WTC11 (cell line): ENCODE measurements at regions not wholly inside any gene's neighbourhood (a gene's known extent, or its start where the extent isn't known, plus 50 kb on each side); places are given as distances from the start of the nearest gene placed in this dataset.

ENCODE experiments used
- ATAC-seq: fragments of 200-7000 bp; cut with Tn5 transposase; 2 replicates; pipeline ENCODE4 v1.10.0; 2021; ENCODE audit warnings: mild to moderate bottlenecking, moderate library complexity
- CTCF ChIA-PET: fragments of 300-600 bp; sonication (Branson Sonifier 250); formaldehyde crosslinking; loops from one replicate; lab custom pipeline; 2021; ENCODE audit warnings: antibody characterized with exemption; lab: Charles Lee
- POLR2A ChIA-PET: fragments of 350-600 bp; sonication (Branson Sonifier 250); formaldehyde crosslinking; loops from one replicate; lab custom pipeline; 2021; ENCODE audit warnings: antibody characterized with exemption; lab: Charles Lee
- DNase-seq: peaks from one replicate; pipeline ENCODE4 v3.0.0; 2021; ENCODE audit warnings: low spot score
- H3K27ac Mint-ChIP-seq: 2 replicates; pipeline ENCODE4 v1.8.0; 2021; ENCODE audit warnings: mixed read lengths
- H3K27me3 Mint-ChIP-seq: 2 replicates; pipeline ENCODE4 v1.8.0; 2021; ENCODE audit warnings: low read depth, mild to moderate bottlenecking, moderate library complexity, mixed read lengths
- H3K36me3 Mint-ChIP-seq: 2 replicates; pipeline ENCODE4 v1.8.0; 2021; ENCODE audit warnings: mixed read lengths
- H3K4me1 Mint-ChIP-seq: 2 replicates; pipeline ENCODE4 v1.8.0; 2022; ENCODE audit warnings: mixed read lengths
- H3K4me3 Mint-ChIP-seq: 2 replicates; pipeline ENCODE4 v1.8.0; 2021; ENCODE audit warnings: mild to moderate bottlenecking, moderate library complexity, mixed read lengths
- H3K9me3 Mint-ChIP-seq: 2 replicates; pipeline ENCODE4 v1.8.0; 2021; ENCODE audit warnings: mixed read lengths
- ATF3 ChIP-seq: sonication (generic); formaldehyde crosslinking; conservative IDR thresholded peaks from 2 replicates; pipeline ENCODE4 v1.8.1; 2022; ENCODE audit warnings: mild to moderate bottlenecking, missing genetic modification reagents
- ATF6 ChIP-seq: sonication (generic); formaldehyde crosslinking; IDR thresholded peaks from 2 replicates; pipeline ENCODE4 v1.8.1; 2023; ENCODE audit warnings: mild to moderate bottlenecking, missing genetic modification reagents
- CDX4 ChIP-seq: fragments of 250-450 bp; sonication (Bioruptor Pico); IDR thresholded peaks from 2 replicates; pipeline ENCODE4 v1.9.0; 2021; ENCODE audit warnings: moderate library complexity, mild to moderate bottlenecking, inconsistent platforms, borderline replicate concordance
- FOXK1 ChIP-seq: sonication (generic); formaldehyde crosslinking; IDR thresholded peaks from 2 replicates; pipeline ENCODE4 v1.8.0; 2022; ENCODE audit warnings: mild to moderate bottlenecking, moderate library complexity, missing genetic modification reagents
- GRHL2 ChIP-seq: fragments of 250-450 bp; sonication (Bioruptor Pico); IDR thresholded peaks from 2 replicates; pipeline ENCODE4 v1.8.0; 2022; ENCODE audit warnings: mild to moderate bottlenecking, moderate library complexity; ENCODE audit not compliant: insufficient replicate concordance, severe bottlenecking
- GTF2I ChIP-seq: fragments of 250-450 bp; sonication (Bioruptor Pico); conservative IDR thresholded peaks from 2 replicates; pipeline ENCODE4 v1.4.0; 2021; ENCODE audit warnings: mild to moderate bottlenecking
- HMGXB4 ChIP-seq: sonication (generic); formaldehyde crosslinking; IDR thresholded peaks from 2 replicates; pipeline ENCODE4 v1.8.1; 2023; ENCODE audit warnings: mild to moderate bottlenecking, moderate library complexity, missing genetic modification reagents
- JUN ChIP-seq: sonication (generic); formaldehyde crosslinking; IDR thresholded peaks from 2 replicates; pipeline ENCODE4 v1.8.0; 2023; ENCODE audit warnings: mild to moderate bottlenecking, missing genetic modification reagents
- MLX ChIP-seq: sonication (generic); formaldehyde crosslinking; IDR thresholded peaks from 2 replicates; pipeline ENCODE4 v1.8.1; 2023; ENCODE audit warnings: mild to moderate bottlenecking, missing genetic modification reagents, moderate library complexity
- NFATC4 ChIP-seq: fragments of 250-450 bp; sonication (Bioruptor Pico); IDR thresholded peaks from 2 replicates; pipeline ENCODE4 v1.9.0; 2021; ENCODE audit warnings: mild to moderate bottlenecking
- NFE2L1 ChIP-seq: sonication (generic); formaldehyde crosslinking; IDR thresholded peaks from 2 replicates; pipeline ENCODE4 v1.8.1; 2023; ENCODE audit warnings: missing genetic modification reagents
- NR1H2 ChIP-seq: sonication (generic); formaldehyde crosslinking; IDR thresholded peaks from 2 replicates; pipeline ENCODE4 v1.9.0; 2021; ENCODE audit warnings: mild to moderate bottlenecking, moderate library complexity, missing genetic modification reagents
- RORB ChIP-seq: fragments of 250-450 bp; sonication (Bioruptor Pico); IDR thresholded peaks from 2 replicates; pipeline ENCODE4 v1.9.0; 2021; ENCODE audit warnings: mild to moderate bottlenecking
- TCF7 ChIP-seq: sonication (generic); formaldehyde crosslinking; IDR thresholded peaks from 2 replicates; pipeline ENCODE4 v1.8.0; 2022; ENCODE audit warnings: mild to moderate bottlenecking, low read depth, missing genetic modification reagents, moderate library complexity
- TEAD4 ChIP-seq: sonication (generic); formaldehyde crosslinking; IDR thresholded peaks from 2 replicates; pipeline ENCODE4 v1.8.0; 2022; ENCODE audit warnings: mild to moderate bottlenecking, missing genetic modification reagents
- ZNF121 ChIP-seq: sonication (generic); formaldehyde crosslinking; IDR thresholded peaks from 2 replicates; pipeline ENCODE4 v1.8.0; 2023; ENCODE audit warnings: missing genetic modification reagents
- ZNF219 ChIP-seq: sonication (generic); formaldehyde crosslinking; IDR thresholded peaks from 2 replicates; pipeline ENCODE4 v1.8.0; 2023; ENCODE audit warnings: missing genetic modification reagents, mild to moderate bottlenecking, borderline replicate concordance
- ZNF232 ChIP-seq: sonication (generic); formaldehyde crosslinking; IDR thresholded peaks from 2 replicates; pipeline ENCODE4 v1.8.0; 2022; ENCODE audit warnings: mild to moderate bottlenecking, missing genetic modification reagents
- ZNF263 ChIP-seq: sonication (generic); formaldehyde crosslinking; IDR thresholded peaks from 2 replicates; pipeline ENCODE4 v1.8.1; 2022; ENCODE audit warnings: low read depth, mild to moderate bottlenecking, moderate library complexity, missing genetic modification reagents
- ZNF317 ChIP-seq: sonication (generic); formaldehyde crosslinking; IDR thresholded peaks from 2 replicates; pipeline ENCODE4 v1.8.1; 2023; ENCODE audit warnings: low read depth, mild to moderate bottlenecking, moderate library complexity, missing genetic modification reagents, borderline replicate concordance
- ZNF416 ChIP-seq: fragments of 250-450 bp; sonication (Bioruptor Pico); IDR thresholded peaks from 2 replicates; pipeline ENCODE4 v1.9.0; 2021; ENCODE audit warnings: mild to moderate bottlenecking, inconsistent platforms
- ZNF423 ChIP-seq: fragments of 250-450 bp; sonication (Bioruptor Pico); IDR thresholded peaks from 2 replicates; pipeline ENCODE4 v2.1.2; 2022; ENCODE audit warnings: mild to moderate bottlenecking, moderate library complexity
- ZNF425 ChIP-seq: fragments of 250-450 bp; sonication (Bioruptor Pico); conservative IDR thresholded peaks from 2 replicates; pipeline ENCODE4 v1.9.0; 2021; ENCODE audit warnings: mild to moderate bottlenecking

GRCh38 chr18:10229458-10229857 lies 225.0 kb upstream of the APCDD1 start:
- ChIA-PET CTCF (interaction anchor here (1.3 to 1.4 kb wide), 3 partner anchors 12 to 197 kb away, joined by 3 read pairs; no protein-coding TSS in a partner anchor), POLR2A (interaction anchor here (0.8 kb wide), 1 partner anchor 14 kb away, joined by 3 read pairs; no protein-coding TSS in a partner anchor)
- ATAC-seq (no peak), DNase-seq (no peak)
- peaks cover 16% of the 10 kb centered on the region for H3K4me1 Mint-ChIP-seq
- H3K36me3 Mint-ChIP-seq, result peaks cover 22% of the 10 kb centered on the region
- no peak overlapping the region for H3K27ac Mint-ChIP-seq
- H3K4me3 Mint-ChIP-seq, result no peak overlapping the region
- H3K27me3 Mint-ChIP-seq, result peaks cover 4% of the 10 kb centered on the region
- H3K9me3 Mint-ChIP-seq, result peaks cover 46% of the 10 kb centered on the region
- TF ChIP-seq JUN (CRISPR knock-in tag) (no peak), TCF7 (no peak), ZNF121 (no peak), NFE2L1 (no peak), TEAD4 (CRISPR knock-in tag) (no peak), MLX (no peak), CDX4 (CRISPR knock-in tag) (no peak), ZNF317 (CRISPR knock-in tag) (no peak), ZNF232 (CRISPR knock-in tag) (no peak), ZNF416 (no peak), ATF3 (CRISPR knock-in tag) (no peak)

GRCh38 chr18:10230072-10230471 lies 224.4 kb upstream of the APCDD1 start:
- H3K4me3 Mint-ChIP-seq, result no peak overlapping the region
- peaks cover 16% of the 10 kb centered on the region for H3K4me1 Mint-ChIP-seq
- no peak for TF ChIP-seq MLX
- H3K9me3 Mint-ChIP-seq, result peaks cover 40% of the 10 kb centered on the region
- ATAC-seq (peak; percentile 83), DNase-seq (no peak)
- ChIA-PET POLR2A (interaction anchor here (0.8 kb wide), 1 partner anchor 13 kb away, joined by 3 read pairs; no protein-coding TSS in a partner anchor), CTCF (interaction anchor here (0.5 to 1.4 kb wide), 4 partner anchors 12 to 739 kb away, joined by 3 to 5 read pairs (median 3); no protein-coding TSS in a partner anchor)
- no peak overlapping the region for H3K27ac Mint-ChIP-seq
- peaks cover 16% of the 10 kb centered on the region for H3K36me3 Mint-ChIP-seq
- H3K27me3 Mint-ChIP-seq, result peaks cover 3% of the 10 kb centered on the region

- DNase-seq (no peak), ATAC-seq (no peak)
- H3K36me3 Mint-ChIP-seq, result peaks cover 5% of the 10 kb centered on the region
These were observed 223.2 kb upstream of the APCDD1 start for GRCh38 chr18:10231220-10231619.

GRCh38 chr18:10232062-10232461 lies 222.4 kb upstream of the APCDD1 start:
- no peaks in the 10 kb centered on the region for H3K27me3 Mint-ChIP-seq
- H3K27ac Mint-ChIP-seq, result no peak overlapping the region
- ATAC-seq (no peak), DNase-seq (no peak)
- peaks cover 3% of the 10 kb centered on the region; the same call in 1 of the 2 replicates for H3K36me3 Mint-ChIP-seq
- ChIA-PET CTCF (no interaction called here), POLR2A (no interaction called here)
- peaks cover 32% of the 10 kb centered on the region for H3K9me3 Mint-ChIP-seq
- no peak overlapping the region for H3K4me3 Mint-ChIP-seq
- H3K4me1 Mint-ChIP-seq, result peaks cover 15% of the 10 kb centered on the region
- TF ChIP-seq ZNF263 (CRISPR knock-in tag) (no peak), NR1H2 (CRISPR knock-in tag) (no peak), ZNF425 (no peak), GRHL2 (CRISPR knock-in tag) (no peak), NFATC4 (CRISPR knock-in tag) (no peak), GTF2I (CRISPR knock-in tag) (no peak), HMGXB4 (no peak), ATF6 (CRISPR knock-in tag) (no peak), RORB (CRISPR knock-in tag) (no peak), ZNF423 (no peak)

More at GRCh38 chr18:10231220-10231619, 223.2 kb upstream of the APCDD1 start:
- TF ChIP-seq ZNF219 (CRISPR knock-in tag) (no peak), FOXK1 (CRISPR knock-in tag) (no peak), ZNF423 (no peak)
- Mint-ChIP-seq H3K27ac (no peak overlapping the region), H3K9me3 (peaks cover 29% of the 10 kb centered on the region), H3K4me1 (peaks cover 16% of the 10 kb centered on the region), H3K27me3 (no peaks in the 10 kb centered on the region), H3K4me3 (no peak overlapping the region)
- ChIA-PET POLR2A (no interaction called here), CTCF (no interaction called here)
